ENCODE measurements at regions not wholly inside any gene's neighbourhood (a gene's known extent, or its start where the extent isn't known, plus 50 kb on each side); places are given as distances from the start of the nearest gene placed in this dataset.

DNA sequence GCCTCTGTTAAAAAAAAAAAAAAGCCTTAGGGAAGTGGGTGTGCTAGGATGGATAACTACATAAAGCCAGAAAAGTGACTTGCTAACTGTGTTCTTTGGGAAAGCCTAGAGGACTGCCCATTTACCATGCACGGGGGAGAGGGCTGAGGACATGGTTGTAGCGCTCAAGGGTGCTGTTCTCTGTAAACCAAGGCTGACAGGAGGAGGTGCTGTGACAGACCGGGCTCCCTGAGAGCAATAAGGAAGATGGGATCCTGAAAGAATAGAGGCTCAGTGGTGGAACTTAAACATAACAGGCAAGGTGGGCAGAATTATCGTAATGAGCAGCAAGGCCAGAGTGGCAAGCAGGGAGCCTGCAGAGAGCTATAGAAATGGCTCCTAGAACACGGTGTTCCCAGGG lies 98.5 kb upstream of the DISP3 start:
- POLR2A ChIA-PET = no interaction called here
- no peak overlapping the region for H3K27ac Mint-ChIP-seq

DNA sequence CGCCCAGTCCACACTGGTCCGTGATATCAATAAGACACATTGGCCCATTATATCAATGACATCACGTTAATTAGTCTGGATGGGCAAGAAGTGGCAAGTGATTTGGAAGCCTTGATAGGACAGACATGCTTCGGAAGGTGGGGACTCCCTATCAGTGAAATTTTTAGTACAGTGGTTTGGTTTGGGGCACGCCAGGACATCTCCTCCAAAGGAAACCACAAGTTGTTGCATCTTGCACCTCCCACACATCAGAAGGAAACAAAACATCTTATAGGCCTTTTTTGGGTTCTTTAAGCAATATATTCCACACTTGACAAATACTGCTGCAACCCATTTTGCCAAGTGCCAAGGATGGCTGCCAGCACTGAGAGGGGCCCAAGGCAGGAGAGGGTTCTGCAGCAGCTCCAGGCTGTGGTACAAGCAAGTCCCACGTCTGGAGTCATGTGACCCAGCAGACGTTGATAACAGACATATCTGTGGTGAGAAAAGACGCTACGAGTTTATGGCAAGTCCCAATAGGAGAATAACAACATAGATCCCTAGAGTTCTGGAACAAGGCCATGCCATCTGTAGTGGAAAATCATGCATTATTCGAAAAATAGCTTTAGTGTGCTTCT lies 95.3 kb upstream of the DISP3 start:
- Mint-ChIP-seq H3K36me3 (no peaks in the 10 kb centered on the region), H3K27ac (peak overlapping the region; percentile 64 to 67), H3K27me3 (peaks cover 0 to 3% of the 10 kb centered on the region in 2 donors), H3K9me3 (peaks cover 0 to 5% (median 0%) of the 10 kb centered on the region in 3 donors), H3K4me1 (peaks cover 19 to 29% (median 29%) of the 10 kb centered on the region in 3 donors), H3K4me3 (peak overlapping the region in 2 of 3 donors; percentile 14 to 68)
- 7% methylated on average over 3 of the region's 10 CpGs for WGBS (ENCODE audit: insufficient coverage)
- peaks cover 0 to 13% of the 10 kb centered on the region in 2 experiments for H3K27me3 ChIP-seq (replicated peaks in 1 of 2; ENCODE audit: control insufficient read depth in 2 of 2, extremely low read depth in 1 of 2, insufficient read depth in 2 of 2, low read length in 1 of 2)
- ATAC-seq (replicated peaks in 1 of 4) (peak in 3 of 4 experiments; percentile 34 to 74 (median 55)), DNase-seq (peak in 2 of 35 experiments; percentile 8 to 19)
- H3K9me3 ChIP-seq = no peaks in the 10 kb centered on the region
- H3K4me1 ChIP-seq (ENCODE audit: control insufficient read depth in 1 of 2, extremely low read depth in 1 of 2, insufficient read depth in 2 of 2, low read length in 2 of 2) = peaks cover 18 to 20% of the 10 kb centered on the region in 2 experiments
- no peaks in the 10 kb centered on the region for H3K36me3 ChIP-seq (ENCODE audit: control insufficient read depth in 2 of 2, extremely low read depth in 1 of 2, insufficient read depth in 1 of 2, low read length in 1 of 2)
- peak overlapping the region in 1 of 2 donors; percentile 44 for H3K4me3 ChIP-seq (ENCODE audit: control insufficient read depth in 1 of 2, extremely low read depth in 1 of 2, low read length in 1 of 2)
- ChIA-PET CTCF (interaction anchor here in 1 of 2 donors (0.5 kb wide), 1 partner anchor 807 kb away, joined by 5 read pairs; no protein-coding TSS in a partner anchor), POLR2A (no interaction called here)
- no peak overlapping the region for H3K27ac ChIP-seq (ENCODE audit: low read length)

More for the DNA sequence above, 98.5 kb upstream of the DISP3 start:
- H3K36me3 Mint-ChIP-seq = no peaks in the 10 kb centered on the region
- H3K4me1 Mint-ChIP-seq = peaks cover 19 to 31% (median 21%) of the 10 kb centered on the region in 3 donors
- Histone ChIP-seq H3K4me1 (ENCODE audit: control insufficient read depth in 1 of 2, extremely low read depth in 1 of 2, insufficient read depth in 2 of 2, low read length in 2 of 2) (peaks cover 18 to 20% of the 10 kb centered on the region in 2 experiments), H3K36me3 (ENCODE audit: control insufficient read depth in 2 of 2, extremely low read depth in 1 of 2, insufficient read depth in 1 of 2, low read length in 1 of 2) (no peaks in the 10 kb centered on the region), H3K4me3 (ENCODE audit: control insufficient read depth in 1 of 2, extremely low read depth in 1 of 2, low read length in 1 of 2) (no peak overlapping the region), H3K27ac (ENCODE audit: low read length) (no peak overlapping the region), H3K27me3 (replicated peaks in 1 of 2; ENCODE audit: control insufficient read depth in 2 of 2, extremely low read depth in 1 of 2, insufficient read depth in 2 of 2, low read length in 1 of 2) (peaks cover 0 to 7% of the 10 kb centered on the region in 2 experiments), H3K9me3 (no peaks in the 10 kb centered on the region)
- peaks cover 0 to 5% (median 0%) of the 10 kb centered on the region in 3 donors for H3K9me3 Mint-ChIP-seq
- DNase-seq (no peak), ATAC-seq (replicated peaks in 1 of 4) (no peak)
- no peak overlapping the region for H3K4me3 Mint-ChIP-seq
- WGBS (ENCODE audit: insufficient coverage) = 73% methylated on average over 5 of the region's 5 CpGs
- no peaks in the 10 kb centered on the region for H3K27me3 Mint-ChIP-seq
- CTCF ChIA-PET = no interaction called here

DNA sequence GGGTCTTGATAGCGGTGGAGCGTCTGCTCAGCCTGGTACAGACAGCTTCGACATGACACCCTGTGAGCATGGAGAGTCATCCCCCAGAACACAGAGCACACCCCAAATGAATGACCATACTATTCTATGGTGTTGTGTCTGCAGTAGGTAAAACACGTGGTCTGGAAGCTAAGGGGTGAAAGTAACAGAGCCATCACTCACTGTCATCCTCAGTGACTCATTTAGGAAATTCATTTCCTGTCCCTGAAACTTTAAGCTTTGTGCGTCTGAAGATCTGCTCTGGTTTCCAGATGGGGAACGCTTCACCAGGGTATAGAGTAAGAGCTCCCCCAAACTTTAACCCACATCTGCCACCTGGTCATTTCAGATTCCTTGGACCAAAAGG lies 94.8 kb upstream of the DISP3 start:
- Histone ChIP-seq H3K9me3 (no peaks in the 10 kb centered on the region), H3K27me3 (replicated peaks in 1 of 2; ENCODE audit: control insufficient read depth in 2 of 2, extremely low read depth in 1 of 2, insufficient read depth in 2 of 2, low read length in 1 of 2) (peaks cover 0 to 15% of the 10 kb centered on the region in 2 experiments), H3K4me1 (ENCODE audit: control insufficient read depth in 1 of 2, extremely low read depth in 1 of 2, insufficient read depth in 2 of 2, low read length in 2 of 2) (peaks cover 18 to 20% of the 10 kb centered on the region in 2 experiments), H3K36me3 (ENCODE audit: control insufficient read depth in 2 of 2, extremely low read depth in 1 of 2, insufficient read depth in 1 of 2, low read length in 1 of 2) (no peaks in the 10 kb centered on the region), H3K27ac (ENCODE audit: low read length) (no peak overlapping the region), H3K4me3 (ENCODE audit: control insufficient read depth in 1 of 2, extremely low read depth in 1 of 2, low read length in 1 of 2) (peak overlapping the region in 1 of 2 donors; percentile 44)
- ATAC-seq (replicated peaks in 1 of 4) (peak; percentile 48 to 79 (median 66)), DNase-seq (peak in 1 of 35 experiments; percentile 9)
- POLR2A ChIA-PET = no interaction called here
- Mint-ChIP-seq H3K4me1 (peaks cover 19 to 29% (median 29%) of the 10 kb centered on the region in 3 donors), H3K4me3 (peak overlapping the region in 2 of 3 donors; percentile 6 to 68), H3K27ac (peak overlapping the region; percentile 64 to 67), H3K36me3 (no peaks in the 10 kb centered on the region), H3K27me3 (peaks cover 0 to 3% of the 10 kb centered on the region in 2 donors), H3K9me3 (peaks cover 0 to 5% (median 0%) of the 10 kb centered on the region in 3 donors)
- no CpG with 5 or more reads among the region's 6 CpGs for WGBS (ENCODE audit: insufficient coverage)
- CTCF ChIA-PET = interaction anchor here in 1 of 2 donors (0.5 kb wide), 1 partner anchor 808 kb away, joined by 5 read pairs; no protein-coding TSS in a partner anchor

GRCh38 chr1:11387829-11388228 lies 91.1 kb upstream of the DISP3 start:
- H3K4me1 ChIP-seq (ENCODE audit: control insufficient read depth in 1 of 2, extremely low read depth in 1 of 2, insufficient read depth in 2 of 2, low read length in 2 of 2) = peaks cover 18 to 20% of the 10 kb centered on the region in 2 experiments
- Mint-ChIP-seq H3K4me3 (no peak overlapping the region), H3K27ac (no peak overlapping the region), H3K9me3 (no peaks in the 10 kb centered on the region), H3K36me3 (no peaks in the 10 kb centered on the region), H3K4me1 (peaks cover 19 to 35% (median 28%) of the 10 kb centered on the region in 3 donors), H3K27me3 (peaks cover 0 to 3% of the 10 kb centered on the region in 2 donors)
- DNase-seq = no peak
- ChIA-PET POLR2A (no interaction called here), CTCF (no interaction called here)
- no peak overlapping the region for H3K27ac ChIP-seq (ENCODE audit: low read length)
- no peaks in the 10 kb centered on the region for H3K9me3 ChIP-seq
- H3K36me3 ChIP-seq (ENCODE audit: control insufficient read depth in 2 of 2, extremely low read depth in 1 of 2, insufficient read depth in 1 of 2, low read length in 1 of 2) = no peaks in the 10 kb centered on the region
- WGBS (ENCODE audit: insufficient coverage) = 78% methylated on average over 4 of the region's 6 CpGs
- H3K4me3 ChIP-seq (ENCODE audit: control insufficient read depth in 1 of 2, extremely low read depth in 1 of 2, low read length in 1 of 2) = no peak overlapping the region
- ATAC-seq (replicated peaks in 1 of 4) = no peak
- peaks cover 0 to 12% of the 10 kb centered on the region in 2 experiments for H3K27me3 ChIP-seq (replicated peaks in 1 of 2; ENCODE audit: control insufficient read depth in 2 of 2, extremely low read depth in 1 of 2, insufficient read depth in 2 of 2, low read length in 1 of 2)

- H3K27me3 Mint-ChIP-seq = peaks cover 0 to 3% of the 10 kb centered on the region in 2 donors
- H3K9me3 Mint-ChIP-seq = no peaks in the 10 kb centered on the region
- H3K4me1 Mint-ChIP-seq = peaks cover 14 to 27% (median 21%) of the 10 kb centered on the region in 3 donors
- H3K4me3 ChIP-seq (ENCODE audit: control insufficient read depth in 1 of 2, extremely low read depth in 1 of 2, low read length in 1 of 2) = no peak overlapping the region
- CTCF ChIA-PET = no interaction called here
- peaks cover 0 to 12% of the 10 kb centered on the region in 2 experiments for H3K27me3 ChIP-seq (replicated peaks in 1 of 2; ENCODE audit: control insufficient read depth in 2 of 2, extremely low read depth in 1 of 2, insufficient read depth in 2 of 2, low read length in 1 of 2)
- H3K36me3 Mint-ChIP-seq = no peaks in the 10 kb centered on the region
- POLR2A ChIA-PET = interaction anchor here in 1 of 2 donors (0.6 kb wide), 1 partner anchor 201 kb away, joined by 3 read pairs; no protein-coding TSS in a partner anchor
- H3K27ac Mint-ChIP-seq = no peak overlapping the region
- 86% methylated on average over 6 of the region's 9 CpGs for WGBS (ENCODE audit: insufficient coverage)
- H3K4me1 ChIP-seq (ENCODE audit: control insufficient read depth in 1 of 2, extremely low read depth in 1 of 2, insufficient read depth in 2 of 2, low read length in 2 of 2) = peaks cover 11 to 12% of the 10 kb centered on the region in 2 experiments
- no peaks in the 10 kb centered on the region for H3K36me3 ChIP-seq (ENCODE audit: control insufficient read depth in 2 of 2, extremely low read depth in 1 of 2, insufficient read depth in 1 of 2, low read length in 1 of 2)
- no peak overlapping the region for H3K4me3 Mint-ChIP-seq
- ATAC-seq (replicated peaks in 1 of 4) (no peak), DNase-seq (no peak)
- H3K9me3 ChIP-seq = no peaks in the 10 kb centered on the region
- no peak overlapping the region for H3K27ac ChIP-seq (ENCODE audit: low read length)
Measured at GRCh38 chr1:11388617-11389016, 90.3 kb upstream of the DISP3 start.

DNA sequence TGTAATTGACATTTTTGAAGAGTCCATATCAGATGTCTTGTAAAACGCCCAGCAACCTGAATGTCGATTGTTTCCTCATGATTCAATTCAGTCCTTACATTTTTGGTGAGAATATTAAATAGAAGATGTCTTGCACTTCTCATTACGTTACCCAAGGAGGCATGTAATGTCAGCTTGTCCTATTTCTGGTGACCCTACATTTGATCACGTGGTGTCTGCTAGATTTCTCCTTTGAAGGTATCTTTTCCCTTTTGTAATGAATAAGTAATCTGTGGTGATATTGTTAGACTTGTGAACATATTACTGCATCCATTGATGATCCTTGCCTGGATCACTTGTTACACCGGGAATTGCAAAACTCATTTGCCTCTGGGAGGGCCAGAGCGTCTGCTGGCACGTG lies 87.6 kb upstream of the DISP3 start:
- H3K9me3 ChIP-seq = no peaks in the 10 kb centered on the region
- ChIA-PET CTCF (no interaction called here), POLR2A (no interaction called here)
- ATAC-seq (replicated peaks in 1 of 4) (no peak), DNase-seq (no peak)
- H3K36me3 ChIP-seq (ENCODE audit: control insufficient read depth in 2 of 2, extremely low read depth in 1 of 2, insufficient read depth in 1 of 2, low read length in 1 of 2) = no peaks in the 10 kb centered on the region
- Mint-ChIP-seq H3K27ac (no peak overlapping the region), H3K4me1 (peaks cover 0 to 15% (median 8%) of the 10 kb centered on the region in 3 donors), H3K27me3 (peaks cover 3 to 4% of the 10 kb centered on the region in 2 donors), H3K36me3 (no peaks in the 10 kb centered on the region), H3K9me3 (no peaks in the 10 kb centered on the region), H3K4me3 (no peak overlapping the region)
- no peak overlapping the region for H3K4me3 ChIP-seq (ENCODE audit: control insufficient read depth in 1 of 2, extremely low read depth in 1 of 2, low read length in 1 of 2)
- no peaks in the 10 kb centered on the region for H3K4me1 ChIP-seq (ENCODE audit: control insufficient read depth in 1 of 2, extremely low read depth in 1 of 2, insufficient read depth in 2 of 2, low read length in 2 of 2)
- 89% methylated on average over 4 of the region's 7 CpGs for WGBS (ENCODE audit: insufficient coverage)
- peaks cover 0 to 21% of the 10 kb centered on the region in 2 experiments for H3K27me3 ChIP-seq (replicated peaks in 1 of 2; ENCODE audit: control insufficient read depth in 2 of 2, extremely low read depth in 1 of 2, insufficient read depth in 2 of 2, low read length in 1 of 2)
- no peak overlapping the region for H3K27ac ChIP-seq (ENCODE audit: low read length)
